ENCODE measurements at regions not wholly inside any gene's neighbourhood (a gene's known extent, or its start where the extent isn't known, plus 50 kb on each side); places are given as distances from the start of the nearest gene placed in this dataset.

DNA sequence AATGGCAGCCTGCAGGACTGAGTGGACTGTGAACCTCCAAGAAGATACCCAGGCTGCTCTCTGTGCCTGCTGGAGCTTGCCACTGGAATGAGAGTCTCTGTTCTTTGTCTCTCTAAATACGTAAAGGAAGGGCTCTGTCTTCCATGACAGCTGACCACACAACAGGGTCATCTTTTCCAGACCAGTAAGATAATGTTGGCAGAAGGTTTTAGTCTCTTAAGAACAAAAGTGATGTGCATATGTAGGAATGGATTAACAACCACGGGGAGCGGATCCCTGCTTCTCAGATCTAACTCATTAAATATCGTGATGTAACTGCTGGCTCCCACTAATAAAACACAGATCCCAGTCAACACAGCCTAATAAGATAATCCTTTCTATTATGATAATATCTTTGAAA is 67.5 kb downstream of the MAP10 start:
- H3K4me3 ChIP-seq (ENCODE audit: low read length in 2 of 2), result no peak overlapping the region
- H3K9me3 Mint-ChIP-seq, result no peaks in the 10 kb centered on the region
- no peaks in the 10 kb centered on the region for H3K9me3 ChIP-seq (ENCODE audit: control insufficient read depth in 1 of 2, low read length in 2 of 2)
- no peak overlapping the region for H3K27ac Mint-ChIP-seq
- peaks cover 0 to 9% (median 6%) of the 10 kb centered on the region in 4 donors for H3K4me1 Mint-ChIP-seq
- no peak overlapping the region for H3K4me3 Mint-ChIP-seq
- H3K36me3 ChIP-seq (ENCODE audit: insufficient read depth, low read length), result no peaks in the 10 kb centered on the region
- no peak for DNase-seq
- ChIA-PET CTCF (ENCODE audit: partially characterized antibody) (no interaction called here), POLR2A (ENCODE audit: partially characterized antibody) (interaction anchor here (0.6 kb wide), 1 partner anchor 802 kb away, joined by 3 read pairs; no protein-coding TSS in a partner anchor)
- no peaks in the 10 kb centered on the region for H3K4me1 ChIP-seq (ENCODE audit: insufficient read depth, low read length)
- no peaks in the 10 kb centered on the region for H3K36me3 Mint-ChIP-seq
- peaks cover 6 to 8% of the 10 kb centered on the region in 2 donors for H3K27me3 Mint-ChIP-seq
- intact Hi-C loops (cut with micrococcal nuclease), result no loop called here
- H3K27ac ChIP-seq (ENCODE audit: low read depth, low read length), result no peak overlapping the region
- no peaks in the 10 kb centered on the region for H3K27me3 ChIP-seq (ENCODE audit: insufficient read depth, low read length)

DNA sequence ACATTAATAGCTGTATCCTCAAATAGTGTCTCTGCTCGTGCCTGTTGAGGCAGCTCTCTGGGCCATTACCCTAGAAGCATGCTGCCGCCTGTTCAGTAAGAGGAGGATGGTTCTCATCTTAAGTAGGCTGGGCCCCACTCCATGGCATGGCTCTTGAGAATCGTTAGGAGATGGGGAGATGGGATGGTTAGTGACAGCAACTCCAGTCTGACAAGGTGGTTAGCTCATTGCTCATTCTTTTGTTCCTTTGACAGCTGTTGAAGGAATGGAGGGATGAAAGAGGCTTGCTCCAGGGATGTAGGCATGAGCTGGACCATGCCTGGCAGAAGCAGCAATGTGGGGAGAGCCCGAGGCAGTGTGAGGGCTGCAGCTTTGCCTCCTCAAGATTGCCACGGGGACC is 68.2 kb downstream of the MAP10 start:
- H3K27me3 ChIP-seq (ENCODE audit: insufficient read depth, low read length), result no peaks in the 10 kb centered on the region
- no peaks in the 10 kb centered on the region for H3K9me3 Mint-ChIP-seq
- no peak overlapping the region for H3K27ac ChIP-seq (ENCODE audit: low read depth, low read length)
- peaks cover 7 to 9% of the 10 kb centered on the region in 2 donors for H3K27me3 Mint-ChIP-seq
- ChIA-PET POLR2A (ENCODE audit: partially characterized antibody) (no interaction called here), CTCF (ENCODE audit: partially characterized antibody) (no interaction called here)
- H3K4me1 ChIP-seq (ENCODE audit: insufficient read depth, low read length), result no peaks in the 10 kb centered on the region
- intact Hi-C loops (cut with micrococcal nuclease), result no loop called here
- H3K36me3 Mint-ChIP-seq, result no peaks in the 10 kb centered on the region
- DNase-seq, result no peak
- H3K36me3 ChIP-seq (ENCODE audit: insufficient read depth, low read length), result no peaks in the 10 kb centered on the region
- H3K27ac Mint-ChIP-seq, result no peak overlapping the region
- no peaks in the 10 kb centered on the region for H3K9me3 ChIP-seq (ENCODE audit: control insufficient read depth in 1 of 2, low read length in 2 of 2)
- no peak overlapping the region for H3K4me3 Mint-ChIP-seq
- peaks cover 0 to 9% (median 8%) of the 10 kb centered on the region in 4 donors for H3K4me1 Mint-ChIP-seq
- no peak overlapping the region for H3K4me3 ChIP-seq (ENCODE audit: low read length in 2 of 2)

DNA sequence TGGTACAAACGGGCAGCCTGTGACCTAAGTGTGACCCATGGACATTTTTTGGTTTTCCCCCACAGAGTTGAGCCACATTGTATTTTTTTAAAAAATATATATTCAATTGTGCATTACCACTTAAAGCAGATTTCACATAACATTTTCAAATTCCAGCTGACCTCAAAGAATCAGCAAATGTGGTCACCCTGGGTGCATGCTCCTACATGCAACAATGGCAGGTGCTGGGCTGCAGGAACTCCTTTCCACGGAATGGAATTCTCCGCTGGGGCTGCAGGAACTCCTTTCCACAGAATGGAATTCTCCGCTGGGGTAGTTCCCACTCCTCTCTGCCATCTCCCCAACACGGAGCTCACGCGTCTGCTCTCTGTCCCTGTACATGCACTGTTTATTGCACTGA is 68.7 kb downstream of the MAP10 start:
- Mint-ChIP-seq H3K36me3 (no peaks in the 10 kb centered on the region), H3K27me3 (peaks cover 7 to 9% of the 10 kb centered on the region in 2 donors), H3K4me3 (no peak overlapping the region), H3K9me3 (no peaks in the 10 kb centered on the region), H3K4me1 (peaks cover 0 to 9% (median 8%) of the 10 kb centered on the region in 4 donors), H3K27ac (no peak overlapping the region)
- no peaks in the 10 kb centered on the region for H3K36me3 ChIP-seq (ENCODE audit: insufficient read depth, low read length)
- DNase-seq, result no peak
- H3K9me3 ChIP-seq (ENCODE audit: control insufficient read depth in 1 of 2, low read length in 2 of 2), result no peaks in the 10 kb centered on the region
- CTCF ChIA-PET (ENCODE audit: partially characterized antibody), result no interaction called here
- no peaks in the 10 kb centered on the region for H3K4me1 ChIP-seq (ENCODE audit: insufficient read depth, low read length)
- intact Hi-C loops (cut with micrococcal nuclease), result no loop called here
- H3K4me3 ChIP-seq (ENCODE audit: low read length in 2 of 2), result no peak overlapping the region
- no peak overlapping the region for H3K27ac ChIP-seq (ENCODE audit: low read depth, low read length)
- no peaks in the 10 kb centered on the region for H3K27me3 ChIP-seq (ENCODE audit: insufficient read depth, low read length)
- POLR2A ChIA-PET (ENCODE audit: partially characterized antibody), result no interaction called here

DNA sequence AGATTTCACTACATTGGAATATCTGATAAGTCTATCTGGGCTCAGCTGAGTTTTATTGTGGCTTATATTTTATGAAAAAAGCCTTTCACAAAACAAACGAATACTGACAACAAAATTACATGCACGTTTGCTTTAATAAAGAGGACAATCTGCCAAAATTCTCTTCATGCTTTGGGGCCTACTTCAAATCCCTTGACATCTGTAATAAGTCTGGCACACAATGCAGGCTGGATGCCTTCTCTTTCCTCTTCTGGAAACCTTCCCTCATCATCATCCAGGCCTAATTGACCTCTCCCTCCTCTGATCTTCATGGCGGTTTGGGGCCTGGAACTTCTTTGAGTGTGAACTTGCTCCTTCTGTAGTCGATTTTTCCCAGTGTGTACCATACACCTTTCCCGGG is 70.3 kb downstream of the MAP10 start:
- no peak overlapping the region for H3K27ac ChIP-seq (ENCODE audit: low read depth, low read length)
- Mint-ChIP-seq H3K36me3 (no peaks in the 10 kb centered on the region), H3K4me3 (no peak overlapping the region), H3K9me3 (no peaks in the 10 kb centered on the region), H3K4me1 (peaks cover 0 to 9% (median 8%) of the 10 kb centered on the region in 4 donors), H3K27ac (no peak overlapping the region), H3K27me3 (peaks cover 6 to 7% of the 10 kb centered on the region in 2 donors)
- no peaks in the 10 kb centered on the region for H3K4me1 ChIP-seq (ENCODE audit: insufficient read depth, low read length)
- no peaks in the 10 kb centered on the region for H3K9me3 ChIP-seq (ENCODE audit: control insufficient read depth in 1 of 2, low read length in 2 of 2)
- ChIA-PET CTCF (ENCODE audit: partially characterized antibody) (no interaction called here), POLR2A (ENCODE audit: partially characterized antibody) (no interaction called here)
- no peaks in the 10 kb centered on the region for H3K36me3 ChIP-seq (ENCODE audit: insufficient read depth, low read length)
- H3K4me3 ChIP-seq (ENCODE audit: low read length in 2 of 2), result no peak overlapping the region
- intact Hi-C loops (cut with micrococcal nuclease), result no loop called here
- no peak for DNase-seq
- no peaks in the 10 kb centered on the region for H3K27me3 ChIP-seq (ENCODE audit: insufficient read depth, low read length)

DNA sequence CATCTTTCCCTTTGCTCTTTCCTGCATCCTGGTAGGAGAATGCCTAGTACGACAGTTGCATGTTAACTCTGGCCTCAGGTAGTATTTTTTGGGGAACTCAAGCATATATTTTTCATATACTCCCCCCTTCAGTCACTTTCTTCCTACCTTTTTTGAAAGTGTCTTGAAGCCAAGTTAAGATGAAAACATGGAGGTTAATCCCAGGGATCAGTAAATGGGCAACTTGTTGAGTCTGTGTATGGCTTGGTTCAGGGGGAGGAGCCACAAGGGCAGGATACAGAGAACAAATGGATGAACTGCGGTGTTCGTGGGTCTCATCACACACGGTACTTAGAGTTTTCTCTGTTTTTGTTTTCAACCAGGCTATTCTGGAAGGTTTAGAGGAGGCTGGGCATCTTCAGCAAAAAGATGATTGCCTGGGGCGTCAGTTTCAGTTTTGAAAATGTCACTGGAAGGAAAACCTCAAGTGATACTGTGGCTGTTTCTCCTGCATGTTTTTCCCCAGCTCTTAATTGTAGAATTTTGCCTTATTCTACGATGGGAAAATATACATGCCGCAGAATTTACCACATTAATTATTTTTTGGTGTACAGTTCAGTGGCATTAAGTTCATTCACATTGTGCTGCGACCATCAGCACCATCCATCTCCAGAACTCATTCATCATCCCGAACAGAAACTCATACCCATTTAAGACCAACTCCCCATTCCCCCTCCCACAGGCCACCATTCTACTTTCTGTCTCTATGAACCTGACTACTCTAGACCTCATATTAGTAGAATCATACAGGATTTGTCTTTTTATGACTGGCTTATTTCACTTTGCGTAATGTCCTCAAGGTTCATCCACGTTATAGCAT is 71.5 kb downstream of the MAP10 start:
- CTCF ChIA-PET (ENCODE audit: partially characterized antibody), result no interaction called here
- Mint-ChIP-seq H3K9me3 (no peaks in the 10 kb centered on the region), H3K27me3 (peaks cover 4% of the 10 kb centered on the region in 2 donors), H3K4me3 (peak overlapping the region in 6 of 8 donors; percentile 13 to 69 (median 48)), H3K4me1 (peaks cover 0 to 9% (median 6%) of the 10 kb centered on the region in 4 donors), H3K27ac (peak overlapping the region in 1 of 7 donors; percentile 25), H3K36me3 (no peaks in the 10 kb centered on the region)
- Histone ChIP-seq H3K9me3 (ENCODE audit: control insufficient read depth in 1 of 2, low read length in 2 of 2) (no peaks in the 10 kb centered on the region), H3K27ac (ENCODE audit: low read depth, low read length) (no peak overlapping the region), H3K4me1 (ENCODE audit: insufficient read depth, low read length) (no peaks in the 10 kb centered on the region), H3K4me3 (ENCODE audit: low read length in 2 of 2) (no peak overlapping the region), H3K36me3 (ENCODE audit: insufficient read depth, low read length) (no peaks in the 10 kb centered on the region), H3K27me3 (ENCODE audit: insufficient read depth, low read length) (no peaks in the 10 kb centered on the region)
- intact Hi-C loops (cut with micrococcal nuclease), result no loop called here
- POLR2A ChIA-PET (ENCODE audit: partially characterized antibody), result no interaction called here
- DNase-seq, result no peak

DNA sequence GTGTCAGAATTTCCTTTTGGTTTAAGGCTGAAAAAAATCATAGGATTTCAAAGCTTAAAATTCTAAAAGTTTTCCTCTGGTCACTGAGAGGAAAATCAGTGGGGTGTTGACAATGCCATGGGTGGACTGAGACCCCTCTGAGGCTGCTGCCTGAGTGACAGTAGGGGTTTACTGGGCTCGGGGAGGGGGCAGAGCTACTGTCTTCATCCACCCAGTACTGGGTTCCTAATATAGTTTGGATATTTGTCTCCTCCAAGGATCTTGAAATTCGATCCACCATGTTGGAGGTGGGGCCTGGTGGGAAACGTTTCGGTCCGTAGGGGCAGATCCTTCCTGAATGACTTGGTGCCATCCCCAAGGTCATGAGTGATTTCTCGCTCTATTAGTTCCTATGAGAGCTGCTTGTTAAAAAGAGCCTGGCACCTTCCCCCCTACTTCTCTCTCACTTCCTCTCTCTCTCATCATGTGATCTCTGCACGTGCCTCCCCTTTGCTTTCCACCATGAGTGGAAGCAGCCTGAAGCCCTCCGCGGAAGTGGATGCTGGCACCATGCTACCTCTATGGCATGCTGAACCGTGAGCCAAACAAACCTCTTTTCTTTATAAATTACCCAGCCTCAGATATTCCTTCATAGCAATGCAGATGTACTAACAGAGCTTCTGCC is 72.3 kb downstream of the MAP10 start:
- H3K27me3 Mint-ChIP-seq, result peaks cover 4% of the 10 kb centered on the region in 2 donors
- peaks cover 0 to 8% (median 6%) of the 10 kb centered on the region in 4 donors for H3K4me1 Mint-ChIP-seq
- intact Hi-C loops (cut with micrococcal nuclease), result no loop called here
- H3K4me3 Mint-ChIP-seq, result peak overlapping the region in 4 of 8 donors; percentile 48 to 69 (median 56)
- no peak for DNase-seq
- H3K9me3 Mint-ChIP-seq, result no peaks in the 10 kb centered on the region
- no peaks in the 10 kb centered on the region for H3K36me3 Mint-ChIP-seq
- Histone ChIP-seq H3K36me3 (ENCODE audit: insufficient read depth, low read length) (no peaks in the 10 kb centered on the region), H3K9me3 (ENCODE audit: control insufficient read depth in 1 of 2, low read length in 2 of 2) (no peaks in the 10 kb centered on the region), H3K27me3 (ENCODE audit: insufficient read depth, low read length) (no peaks in the 10 kb centered on the region), H3K27ac (ENCODE audit: low read depth, low read length) (no peak overlapping the region), H3K4me1 (ENCODE audit: insufficient read depth, low read length) (no peaks in the 10 kb centered on the region), H3K4me3 (ENCODE audit: low read length in 2 of 2) (no peak overlapping the region)
- H3K27ac Mint-ChIP-seq, result no peak overlapping the region
- ChIA-PET POLR2A (ENCODE audit: partially characterized antibody) (no interaction called here), CTCF (ENCODE audit: partially characterized antibody) (no interaction called here)

DNA sequence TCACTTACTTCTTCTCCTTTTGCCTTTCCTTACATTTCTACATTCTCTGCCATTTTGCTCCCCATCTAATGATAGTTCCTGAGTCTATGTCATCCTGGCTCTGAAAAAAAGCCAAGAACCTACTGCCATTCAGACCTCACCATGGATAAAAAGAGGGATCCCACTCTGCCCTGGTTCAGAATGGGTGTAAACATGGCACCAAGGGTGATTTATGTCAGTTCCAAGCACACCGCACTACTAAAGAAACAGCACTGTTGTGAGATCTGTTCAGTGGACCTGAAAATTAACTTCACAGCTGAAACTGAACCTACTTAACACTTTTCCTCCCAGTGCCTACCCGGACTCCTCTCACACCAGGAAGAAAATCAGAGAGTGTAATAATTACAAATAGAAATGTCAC is 72.3 kb upstream of the NTPCR start:
- no peak overlapping the region for H3K27ac Mint-ChIP-seq
- intact Hi-C loops (cut with micrococcal nuclease), result no loop called here
- Histone ChIP-seq H3K27me3 (ENCODE audit: insufficient read depth, low read length) (no peaks in the 10 kb centered on the region), H3K4me3 (ENCODE audit: low read length in 2 of 2) (no peak overlapping the region), H3K36me3 (ENCODE audit: insufficient read depth, low read length) (no peaks in the 10 kb centered on the region), H3K9me3 (ENCODE audit: control insufficient read depth in 1 of 2, low read length in 2 of 2) (no peaks in the 10 kb centered on the region), H3K27ac (ENCODE audit: low read depth, low read length) (no peak overlapping the region), H3K4me1 (ENCODE audit: insufficient read depth, low read length) (no peaks in the 10 kb centered on the region)
- CTCF ChIA-PET (ENCODE audit: partially characterized antibody), result no interaction called here
- peak overlapping the region in 1 of 8 donors; percentile 11 for H3K4me3 Mint-ChIP-seq
- peaks cover 0 to 8% (median 6%) of the 10 kb centered on the region in 4 donors for H3K4me1 Mint-ChIP-seq
- no peaks in the 10 kb centered on the region for H3K36me3 Mint-ChIP-seq
- H3K27me3 Mint-ChIP-seq, result peaks cover 4% of the 10 kb centered on the region in 2 donors
- no peaks in the 10 kb centered on the region for H3K9me3 Mint-ChIP-seq
- POLR2A ChIA-PET (ENCODE audit: partially characterized antibody), result no interaction called here
- no peak for DNase-seq

Data from CD4-positive, alpha-beta memory T cell (primary cell).